ENCODE measurements at regions not wholly inside any gene's neighbourhood (a gene's known extent, or its start where the extent isn't known, plus 50 kb on each side); places are given as distances from the start of the nearest gene placed in this dataset.

DNA sequence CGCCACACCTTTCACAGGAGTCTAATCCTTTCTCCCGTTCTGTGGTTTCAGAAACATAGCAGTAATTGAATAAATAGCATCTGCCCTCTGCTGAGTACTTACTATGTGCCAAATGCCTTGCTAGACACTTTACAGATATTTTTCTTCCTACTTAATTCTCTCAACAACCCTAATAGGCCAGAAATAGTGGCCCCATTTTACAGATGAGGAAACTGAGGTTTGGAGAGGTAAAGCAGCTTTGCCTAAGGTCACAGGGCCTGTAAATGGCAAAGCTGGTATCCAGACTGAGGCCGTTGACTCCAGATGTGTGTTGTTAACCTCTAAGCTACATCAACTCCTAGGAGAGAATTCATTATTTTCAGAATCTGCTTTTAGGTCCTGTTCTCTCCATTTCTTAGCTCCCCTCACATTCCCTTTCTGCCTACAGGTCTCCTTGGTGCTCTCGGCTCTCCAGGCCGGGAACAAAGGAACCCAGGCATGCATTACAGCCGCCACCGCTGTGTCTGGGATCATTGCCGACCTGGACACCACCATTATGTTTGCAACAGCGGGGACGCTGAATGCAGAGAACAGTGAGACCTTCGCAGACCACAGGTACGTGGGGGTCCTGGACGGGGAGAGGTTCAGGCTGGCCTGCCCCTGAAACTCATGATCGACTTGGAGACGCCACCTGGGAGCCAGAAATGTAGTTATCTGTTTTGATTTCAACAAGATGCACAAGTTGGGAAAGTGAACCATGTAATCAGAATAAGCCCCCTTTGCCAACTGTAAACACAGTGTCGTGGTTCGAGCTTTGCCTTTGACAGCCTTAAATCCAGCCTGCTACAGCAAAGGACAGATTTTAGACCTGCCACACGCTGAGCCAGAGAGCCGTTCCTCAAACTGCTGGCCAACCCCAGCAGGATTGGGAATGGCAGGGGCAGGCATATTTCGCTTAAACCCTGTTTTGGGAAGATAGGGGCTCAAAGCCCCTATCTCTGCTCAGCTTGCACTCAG lies 246.5 kb upstream of the TPM1 start:
- no peak for DNase-seq (ENCODE audit: low read depth in 2 of 2)

DNA sequence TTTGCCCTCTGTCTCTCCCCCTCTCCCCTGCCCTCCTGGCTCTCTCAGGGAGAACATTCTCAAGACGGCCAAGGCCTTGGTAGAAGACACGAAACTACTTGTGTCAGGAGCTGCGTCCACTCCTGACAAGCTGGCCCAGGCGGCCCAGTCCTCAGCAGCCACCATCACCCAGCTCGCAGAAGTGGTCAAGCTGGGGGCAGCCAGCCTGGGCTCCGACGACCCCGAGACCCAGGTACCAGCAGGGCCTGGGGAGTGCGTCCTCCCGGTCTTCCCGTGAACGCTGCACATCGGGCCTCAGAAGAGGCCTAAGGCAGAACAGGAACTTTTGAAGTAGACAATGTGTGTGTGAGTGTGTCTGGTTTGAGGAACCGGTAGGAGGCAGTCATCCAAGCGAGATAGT lies 245.4 kb upstream of the TPM1 start:
- no peak for DNase-seq (ENCODE audit: low read depth in 2 of 2)

DNA sequence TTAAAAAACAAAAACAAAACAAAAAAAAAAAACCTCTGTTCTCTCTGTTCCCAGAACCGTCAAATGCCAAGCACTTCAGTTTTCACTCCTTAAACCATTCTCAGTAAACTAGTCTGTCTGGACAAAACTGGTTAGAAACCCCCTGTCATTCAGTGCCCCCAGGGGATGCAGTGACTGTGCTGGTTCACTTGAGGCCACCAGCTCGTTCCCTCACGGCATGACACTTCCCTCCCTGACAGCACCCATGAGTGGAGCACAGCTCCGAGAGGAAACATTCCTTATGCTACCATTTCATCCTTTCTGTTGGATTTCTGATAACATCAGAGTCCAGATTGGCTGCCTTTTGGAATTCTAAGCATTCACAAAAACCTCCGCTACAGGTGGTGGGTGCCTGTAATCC lies 244.0 kb upstream of the TPM1 start:
- no peak for DNase-seq (ENCODE audit: low read depth in 2 of 2)

DNA sequence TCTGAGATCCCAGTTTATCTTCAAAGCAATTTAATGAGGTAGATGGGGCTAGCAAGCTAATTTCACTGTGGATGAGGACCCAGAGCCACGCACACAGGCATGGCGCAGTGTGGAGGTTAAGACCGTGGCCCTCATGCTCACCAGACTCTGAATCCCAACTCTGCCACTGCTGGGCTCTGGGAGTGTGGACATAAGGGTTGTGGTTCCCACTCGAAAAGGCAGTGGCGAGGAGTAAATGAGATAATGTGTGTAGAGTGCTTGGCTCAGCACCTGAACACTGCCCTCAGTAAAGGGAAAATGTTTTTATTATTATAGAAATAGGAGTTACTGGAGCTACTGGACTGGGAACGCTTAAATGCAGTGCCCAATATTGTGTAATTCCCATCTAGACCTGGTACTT lies 243.5 kb upstream of the TPM1 start:
- no peak for DNase-seq (ENCODE audit: low read depth in 2 of 2)

DNA sequence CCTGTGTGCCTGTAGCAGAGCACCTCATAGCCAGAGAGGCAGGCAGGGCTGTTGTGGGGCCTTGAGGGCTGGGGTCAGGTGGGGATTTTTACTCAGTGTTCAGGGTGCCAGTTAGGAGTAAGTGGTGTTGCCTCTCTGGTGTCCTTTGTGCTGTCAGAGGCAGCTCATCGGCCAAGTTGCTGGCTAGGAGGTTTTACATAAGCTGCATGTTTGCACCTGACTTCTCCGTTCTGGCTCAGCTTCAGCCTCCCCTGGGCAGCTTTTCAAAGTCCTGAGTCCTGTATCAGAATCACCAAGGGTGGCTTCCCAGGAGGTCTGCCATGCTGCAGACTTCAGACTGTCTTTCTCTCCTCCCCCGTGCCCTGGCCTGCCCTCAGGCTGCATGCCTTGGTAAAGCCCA lies 242.6 kb upstream of the TPM1 start:
- DNase-seq (ENCODE audit: low read depth in 2 of 2) = no peak

DNA sequence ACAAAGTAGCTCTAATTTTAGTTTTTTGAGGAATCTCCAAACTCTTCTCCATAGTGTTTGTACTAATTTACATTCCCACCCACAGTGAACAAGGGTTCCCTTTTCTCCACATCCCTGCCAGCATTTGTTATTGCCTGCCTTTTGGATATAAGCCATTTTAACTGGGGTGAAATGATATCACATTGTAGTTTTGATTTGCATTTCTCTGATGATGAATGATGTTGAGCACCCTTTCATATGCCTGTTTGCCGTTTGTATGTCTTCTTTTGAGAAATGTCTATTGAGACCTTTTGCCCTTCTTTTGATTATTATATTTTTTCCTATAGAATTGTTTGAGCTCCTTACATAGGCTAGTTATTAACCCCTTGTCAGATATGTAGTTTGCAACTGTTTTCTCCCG lies 239.9 kb upstream of the TPM1 start:
- no peak for DNase-seq (ENCODE audit: low read depth in 2 of 2)

DNA sequence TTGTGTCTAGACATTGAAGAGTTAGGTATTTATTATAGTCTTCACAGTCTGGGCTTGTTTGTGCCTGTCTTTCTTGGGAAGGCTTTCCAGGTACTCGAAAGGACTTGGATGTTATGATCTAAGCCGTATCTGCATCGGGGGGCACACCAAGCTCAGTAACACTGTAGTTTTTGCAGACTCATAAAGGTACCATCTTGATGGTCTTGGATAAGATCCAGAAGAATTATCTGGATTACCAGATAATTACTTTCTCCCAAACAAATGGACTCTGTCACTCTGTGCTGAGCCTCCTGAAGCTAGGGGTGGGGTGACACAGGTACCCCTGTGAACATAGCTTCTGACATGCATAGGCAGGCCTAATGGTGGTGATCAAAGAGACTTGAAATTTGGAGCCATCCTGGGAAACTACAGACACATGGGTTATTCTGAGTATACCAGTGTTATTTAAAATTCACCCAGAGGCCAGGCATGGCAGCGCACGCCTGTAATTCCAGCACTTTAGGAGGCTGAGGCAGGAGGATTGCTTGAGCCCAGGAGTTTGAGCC lies 238.6 kb upstream of the TPM1 start:
- no peak for DNase-seq (ENCODE audit: low read depth in 2 of 2)

DNA sequence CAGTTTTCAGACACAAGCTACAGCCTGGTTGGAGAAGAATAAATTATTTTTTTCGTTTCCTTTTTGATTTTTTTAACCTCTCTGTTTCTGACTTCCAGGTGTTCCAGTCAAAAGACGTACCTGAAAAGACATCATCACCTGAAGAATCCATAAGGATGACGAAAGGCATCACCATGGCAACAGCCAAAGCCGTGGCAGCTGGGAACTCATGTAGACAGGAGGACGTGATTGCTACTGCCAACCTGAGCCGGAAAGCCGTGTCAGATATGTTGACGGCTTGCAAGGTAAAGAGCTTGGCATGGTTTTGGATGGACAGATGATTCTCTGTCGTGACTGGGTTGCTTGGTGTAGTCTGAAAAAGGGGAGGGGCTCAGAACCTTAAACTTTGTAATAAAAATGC lies 237.0 kb upstream of the TPM1 start:
- no peak for DNase-seq (ENCODE audit: low read depth in 2 of 2)

DNA sequence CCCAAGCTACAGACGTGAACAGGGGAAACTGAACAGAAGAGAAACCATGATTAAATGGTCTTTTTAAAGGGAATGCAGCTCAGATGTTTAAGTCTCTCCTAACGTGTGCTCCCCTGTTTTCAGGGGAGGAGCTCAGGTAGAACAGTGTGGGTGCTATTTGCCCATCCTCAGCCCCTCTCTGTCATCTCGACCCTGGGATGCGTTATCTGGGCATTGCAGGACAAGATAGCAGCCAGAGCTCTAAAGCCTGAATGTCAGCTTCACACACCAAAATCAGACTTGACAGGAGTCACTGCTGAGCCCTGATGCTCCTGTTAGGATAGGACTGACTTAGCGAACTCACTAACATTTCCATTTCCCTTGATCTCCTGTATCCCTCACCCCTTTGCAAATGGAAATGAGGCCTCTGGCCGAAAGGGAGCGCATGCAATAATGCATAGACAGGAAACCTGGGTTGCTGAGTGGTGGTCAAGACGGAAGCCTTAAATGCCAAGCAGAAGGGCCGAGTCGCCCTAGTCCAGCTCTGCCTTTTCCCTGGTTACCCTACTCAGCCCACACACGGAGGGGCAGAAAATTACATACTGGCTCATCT lies 234.9 kb upstream of the TPM1 start:
- no peak for DNase-seq (ENCODE audit: low read depth in 2 of 2)

DNA sequence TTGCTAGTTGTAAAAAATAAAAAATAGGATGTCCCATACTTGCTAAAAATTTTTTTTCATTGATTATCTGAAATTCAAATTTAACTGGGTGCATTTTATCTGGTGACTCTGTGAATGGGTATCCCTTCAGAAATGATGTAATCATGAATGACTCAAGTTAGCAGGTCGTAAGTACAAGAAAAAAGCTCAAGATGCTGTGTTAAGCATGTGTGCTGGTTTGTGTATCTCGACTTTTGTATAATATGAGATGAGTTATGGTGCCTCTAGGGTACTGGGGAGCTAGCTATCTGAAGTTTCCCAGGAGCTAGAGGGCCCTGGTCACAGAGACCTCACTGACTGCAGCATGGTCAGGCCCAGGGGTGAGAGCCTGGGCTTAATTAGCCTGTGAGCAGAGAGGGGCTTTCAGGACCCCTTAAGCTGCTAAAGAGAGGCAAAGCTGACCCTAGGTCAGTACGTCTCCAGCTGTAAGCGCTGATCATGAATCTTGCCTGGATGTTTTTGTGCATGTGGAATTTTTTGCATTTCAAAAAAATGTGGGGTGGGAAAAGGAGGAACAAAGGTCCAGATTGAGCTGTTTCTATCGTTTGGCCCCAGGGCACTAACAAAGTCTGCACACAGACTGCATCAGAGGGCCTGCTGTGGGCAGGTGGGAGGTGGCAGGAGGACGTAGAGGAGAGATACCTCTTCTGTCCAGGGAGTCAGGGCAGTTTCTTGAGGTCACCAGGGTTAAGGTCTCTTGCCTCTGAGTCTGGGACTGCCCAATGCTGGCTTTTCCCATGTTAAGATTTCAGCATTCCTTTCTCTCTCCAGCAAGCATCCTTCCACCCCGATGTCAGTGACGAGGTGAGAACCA lies 233.2 kb upstream of the TPM1 start:
- DNase-seq (ENCODE audit: low read depth in 2 of 2) = no peak

DNA sequence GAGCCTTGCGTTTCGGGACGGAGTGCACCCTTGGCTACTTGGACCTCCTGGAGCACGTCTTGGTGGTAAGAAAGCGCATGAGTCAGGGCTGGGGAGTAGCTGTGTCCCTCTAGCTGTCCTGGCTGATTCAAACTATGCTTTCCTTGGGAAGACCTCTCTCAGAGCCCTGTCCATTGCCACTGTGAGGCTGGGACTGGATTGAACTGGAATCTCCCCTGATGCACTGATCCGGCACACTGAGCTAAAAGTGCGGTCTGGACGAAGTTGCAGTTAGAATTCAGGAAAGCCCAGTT lies 232.6 kb upstream of the TPM1 start:
- DNase-seq (ENCODE audit: low read depth in 2 of 2) = no peak

DNA sequence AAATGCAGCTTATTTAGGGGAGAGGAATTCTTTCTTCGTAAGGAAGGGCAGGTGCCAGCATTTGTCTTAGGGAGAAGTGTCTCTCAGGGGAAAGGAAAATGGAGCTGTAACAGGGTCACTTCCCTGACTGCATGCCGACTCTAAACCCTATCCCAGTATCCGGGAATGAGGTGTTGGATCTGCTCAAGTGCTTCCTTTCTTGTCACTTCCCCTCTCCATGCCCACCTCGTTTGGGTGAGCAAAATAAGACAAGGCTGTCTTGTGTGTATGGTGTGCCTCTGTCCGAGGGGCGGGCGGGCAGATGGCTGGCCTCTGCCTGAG lies 230.1 kb upstream of the TPM1 start:
- no peak for DNase-seq (ENCODE audit: low read depth in 2 of 2)

DNA sequence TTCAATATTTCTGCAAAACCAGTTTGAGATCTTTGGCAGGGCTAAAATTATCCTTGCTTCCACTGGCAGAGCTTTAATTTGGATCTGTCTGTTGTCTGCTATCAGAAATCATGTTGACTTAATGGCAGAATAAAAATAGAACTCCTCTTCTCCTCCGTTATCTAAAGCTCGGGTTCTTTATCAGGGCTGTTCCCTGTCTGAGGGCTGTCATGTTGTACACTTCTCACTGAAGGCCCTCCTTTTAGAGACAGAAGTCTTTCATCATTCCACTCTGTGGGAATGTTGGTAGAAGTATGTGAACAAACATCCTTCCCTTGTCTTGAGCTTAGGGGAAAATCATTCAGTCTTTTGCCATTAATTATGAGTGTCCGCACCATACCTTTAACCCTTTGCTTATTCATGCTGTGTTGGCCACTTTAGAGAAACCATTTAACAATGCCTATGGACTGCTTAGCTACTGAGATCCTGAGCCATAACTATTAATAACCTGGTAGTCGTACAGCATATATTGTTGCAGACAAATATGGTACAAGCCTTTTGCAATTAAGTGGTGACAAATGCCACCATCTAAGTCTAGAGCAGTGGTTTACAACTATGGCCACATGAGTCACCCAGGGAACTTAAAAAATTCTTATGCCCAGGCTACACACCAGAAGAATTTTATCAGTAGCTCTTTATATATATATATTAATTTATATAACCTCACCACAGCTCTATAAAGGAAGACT lies 226.0 kb upstream of the TPM1 start:
- no peak for DNase-seq (ENCODE audit: low read depth in 2 of 2)

DNA sequence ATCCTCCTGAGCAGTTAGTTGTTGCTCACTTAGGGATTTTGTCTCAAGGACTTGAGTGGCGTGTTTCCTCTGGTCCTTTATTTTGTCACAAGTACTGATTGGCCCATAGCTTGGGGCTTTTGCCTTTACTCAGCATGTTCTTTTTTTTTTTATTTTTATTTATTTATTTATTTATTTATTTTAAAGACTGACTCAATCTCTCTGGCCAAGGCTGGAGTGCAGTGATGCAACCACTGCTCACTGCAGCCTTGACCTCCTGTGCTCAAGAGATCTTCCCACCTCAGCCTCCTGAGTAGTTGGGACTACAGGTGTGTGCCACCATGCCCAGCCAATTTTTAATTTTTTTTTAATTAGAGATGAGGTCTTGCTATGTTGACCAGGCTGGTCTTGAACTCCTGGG lies 223.9 kb upstream of the TPM1 start:
- no peak for DNase-seq (ENCODE audit: low read depth in 2 of 2)

DNA sequence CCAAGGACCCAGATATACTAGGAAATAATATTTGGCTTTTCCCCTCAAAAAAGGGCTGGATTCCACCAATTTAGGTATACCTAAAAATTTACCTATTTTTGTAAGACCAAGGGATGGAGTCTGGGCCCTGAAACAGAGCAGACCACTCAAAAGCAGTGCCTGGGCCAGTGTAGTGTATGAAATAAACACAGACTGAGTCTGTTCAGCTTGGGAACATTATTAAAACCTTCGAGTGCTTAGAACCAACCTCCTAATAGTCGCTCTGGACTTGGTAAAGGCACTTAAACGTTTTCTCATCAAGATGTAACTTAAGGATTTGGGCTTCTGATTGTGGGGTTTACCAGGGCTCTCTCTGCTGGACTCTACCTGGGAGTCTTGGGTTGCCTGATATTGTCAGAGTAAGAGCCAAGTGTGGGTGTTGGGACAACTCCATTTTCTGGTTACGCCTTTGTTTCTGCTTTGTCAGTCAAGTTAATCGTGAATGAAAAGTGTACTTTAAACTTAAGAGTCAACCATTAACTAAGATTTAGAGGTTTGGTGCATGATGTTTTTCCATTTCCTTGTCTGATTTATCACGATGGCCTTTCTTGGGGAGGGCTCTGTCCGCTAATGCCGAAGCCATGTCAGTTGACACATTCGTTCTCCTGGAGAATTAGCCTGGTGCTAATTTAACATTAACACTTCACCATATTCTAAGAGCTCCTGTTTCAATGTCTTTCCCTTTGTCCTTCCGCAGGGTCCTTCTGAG lies 221.0 kb upstream of the TPM1 start:
- no peak for DNase-seq (ENCODE audit: low read depth in 2 of 2)

DNA sequence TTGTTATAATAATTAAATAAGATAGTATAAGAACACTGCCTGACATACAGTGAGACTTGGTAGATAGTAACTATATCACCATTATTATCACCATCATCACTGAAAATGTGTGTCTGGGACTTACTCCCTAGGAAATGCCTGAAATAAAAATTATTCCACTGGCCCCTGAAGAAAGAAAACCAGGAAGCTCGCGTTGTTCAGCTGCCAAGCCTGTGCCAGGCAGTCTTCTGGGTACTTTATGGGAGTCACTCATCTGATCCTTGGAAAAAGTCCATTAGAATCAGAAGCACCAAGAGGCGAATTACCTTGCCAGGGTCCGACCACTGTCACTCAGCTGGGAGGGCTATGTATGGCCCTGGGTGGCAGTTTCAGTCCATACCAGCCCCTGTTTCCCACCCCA lies 220.3 kb upstream of the TPM1 start:
- no peak for DNase-seq (ENCODE audit: low read depth in 2 of 2)

DNA sequence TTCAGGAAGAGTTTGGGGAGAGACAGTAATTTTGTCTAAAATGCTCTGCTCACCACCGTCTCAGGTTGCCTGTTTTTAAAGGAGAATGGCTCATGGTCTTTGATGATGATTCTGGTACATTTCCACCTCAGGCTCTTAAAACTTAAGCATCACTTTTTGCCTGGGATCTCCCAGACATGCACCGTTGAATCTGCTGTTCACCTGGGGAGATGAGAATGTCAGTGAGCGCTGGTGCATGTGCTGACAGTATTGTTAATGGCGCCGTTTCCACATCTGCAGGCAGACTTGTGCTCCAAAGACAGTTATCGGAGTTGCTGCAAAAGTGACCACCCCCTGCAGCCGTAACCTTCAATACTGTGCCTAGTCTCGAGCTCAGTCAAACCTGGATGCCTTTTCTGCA lies 219.0 kb upstream of the TPM1 start:
- DNase-seq (ENCODE audit: low read depth in 2 of 2) = no peak

DNA sequence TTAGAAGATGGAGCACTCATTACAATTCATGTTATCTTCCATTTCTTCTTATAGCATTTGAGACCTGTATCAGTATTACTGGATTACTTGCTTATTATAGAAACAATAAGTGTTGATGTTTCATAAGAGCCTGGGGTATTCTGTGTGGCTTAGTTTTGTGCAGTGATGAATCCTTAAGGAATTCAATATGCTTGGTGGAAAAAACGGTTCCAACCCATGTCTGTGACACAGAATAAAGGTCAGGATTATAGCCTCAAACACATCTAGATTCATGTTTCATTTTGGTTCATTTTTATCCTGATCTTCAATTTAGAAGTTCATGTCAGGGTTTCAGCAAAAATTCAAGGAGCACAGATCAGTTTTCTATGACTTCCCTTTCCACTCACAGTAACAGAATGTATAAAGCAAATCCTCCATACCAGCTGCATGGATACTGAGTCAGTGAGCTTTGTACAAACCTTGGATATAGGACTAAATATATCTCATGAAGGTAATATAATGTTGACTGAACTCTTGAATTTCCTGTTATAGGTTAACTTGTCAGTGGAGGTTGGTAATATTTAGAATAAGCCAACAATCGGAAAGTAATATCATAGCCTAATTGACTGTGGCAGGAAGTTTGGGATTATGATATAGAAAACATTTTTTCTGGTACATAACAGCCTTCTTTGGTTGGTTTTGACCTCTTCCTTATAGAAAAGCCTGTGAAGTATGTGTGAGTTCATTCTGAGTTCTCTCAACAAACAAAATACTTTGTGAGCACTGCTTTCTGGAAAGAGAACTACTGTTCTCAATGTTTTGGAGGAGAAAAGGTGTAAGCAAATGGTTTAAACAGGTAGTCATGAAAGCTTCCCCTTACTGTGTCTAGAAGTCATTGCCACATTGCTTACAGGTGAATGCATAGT lies 218.2 kb upstream of the TPM1 start:
- no peak for DNase-seq (ENCODE audit: low read depth in 2 of 2)

DNA sequence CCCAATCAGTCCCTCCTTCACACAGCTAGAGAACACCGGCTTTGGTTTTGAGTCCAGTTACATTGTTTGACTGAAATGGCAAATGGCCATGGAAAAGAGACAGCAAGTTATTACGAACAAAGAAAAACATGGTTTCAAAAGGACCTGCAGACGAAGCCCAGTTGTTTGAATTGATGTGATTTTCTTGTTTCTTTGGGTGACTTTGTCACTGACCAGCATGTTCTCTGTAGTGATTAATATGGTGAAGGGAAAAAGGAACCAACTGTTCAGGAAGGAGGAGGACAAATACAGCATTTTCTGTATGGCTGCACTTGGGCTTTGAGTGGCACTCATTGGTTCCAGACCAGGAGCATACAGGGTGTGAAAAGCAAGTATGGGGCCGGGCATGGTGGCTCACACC lies 217.4 kb upstream of the TPM1 start:
- DNase-seq (ENCODE audit: low read depth in 2 of 2) = no peak

DNA sequence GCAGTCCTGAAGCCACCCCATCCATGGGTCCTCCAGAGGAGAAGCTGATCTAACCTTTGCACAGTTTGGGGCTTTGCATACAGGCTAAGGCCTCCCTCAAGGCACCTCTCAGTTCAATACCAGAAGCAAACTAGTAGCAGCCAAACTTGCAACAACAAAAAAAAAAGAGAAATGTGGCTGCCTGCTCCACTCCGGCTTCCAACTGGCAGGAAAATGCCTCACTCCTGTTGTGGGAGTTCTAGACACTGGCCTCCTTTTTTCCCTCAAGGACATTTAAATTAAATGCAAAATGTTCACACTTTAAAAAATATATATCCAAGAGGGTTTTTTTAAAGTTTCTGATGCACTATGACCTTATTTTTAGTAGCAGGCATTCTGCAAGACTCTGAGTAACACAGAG lies 216.0 kb upstream of the TPM1 start:
- no peak for DNase-seq (ENCODE audit: low read depth in 2 of 2)
